T-helper 1 cell treated with Interleukin-12 subunit alpha and Interleukin-12 subunit beta and Interleukin-4 antibody, amounts not matched to agents 30 μg/mL and 1 μg/mL, for 36 hours (primary cell): ENCODE measurements at regions not wholly inside any gene's neighbourhood (a gene's known extent, or its start where the extent isn't known, plus 50 kb on each side); places are given as distances from the start of the nearest gene placed in this dataset.

Experiments
- H3K27ac Mint-ChIP-seq: one replicate; pipeline ENCODE4 v1.8.0; 2021; ENCODE audit warnings: mild to moderate bottlenecking, mixed read lengths
- H3K27me3 Mint-ChIP-seq: one replicate; pipeline ENCODE4 v1.8.0; 2021; ENCODE audit warnings: low read depth, mixed read lengths
- H3K36me3 Mint-ChIP-seq: one replicate; pipeline ENCODE4 v1.8.0; 2021; ENCODE audit warnings: low read depth, mixed read lengths
- H3K4me1 Mint-ChIP-seq: one replicate; pipeline ENCODE4 v1.8.0; 2021; ENCODE audit warnings: low read depth, mixed read lengths
- H3K4me3 Mint-ChIP-seq: one replicate; pipeline ENCODE4 v1.8.0; 2021; ENCODE audit warnings: mild to moderate bottlenecking, moderate library complexity, mixed read lengths
- H3K9me3 Mint-ChIP-seq: one replicate; pipeline ENCODE4 v1.8.0; 2021; ENCODE audit warnings: mixed read lengths

- H3K4me3 Mint-ChIP-seq = peak overlapping the region; percentile 86
- H3K4me1 Mint-ChIP-seq = peaks cover 14% of the 10 kb centered on the region
- peak overlapping the region; percentile 85 for H3K27ac Mint-ChIP-seq
- no peaks in the 10 kb centered on the region for H3K36me3 Mint-ChIP-seq
- H3K9me3 Mint-ChIP-seq = no peaks in the 10 kb centered on the region
- H3K27me3 Mint-ChIP-seq = peaks cover 20% of the 10 kb centered on the region
These were observed 85.9 kb upstream of the MKI67 start for GRCh38 chr10:128211953-128212727.

- H3K36me3 Mint-ChIP-seq = no peaks in the 10 kb centered on the region
- peaks cover 20% of the 10 kb centered on the region for H3K27me3 Mint-ChIP-seq
- H3K9me3 Mint-ChIP-seq = no peaks in the 10 kb centered on the region
- H3K4me3 Mint-ChIP-seq = no peak overlapping the region
- H3K4me1 Mint-ChIP-seq = peaks cover 14% of the 10 kb centered on the region
- no peak overlapping the region for H3K27ac Mint-ChIP-seq
These were observed 86.9 kb upstream of the MKI67 start for GRCh38 chr10:128213156-128213555.

GRCh38 chr10:128215733-128216132 is 89.5 kb upstream of the MKI67 start:
- Mint-ChIP-seq H3K36me3 (no peaks in the 10 kb centered on the region), H3K27ac (no peak overlapping the region), H3K4me3 (no peak overlapping the region), H3K9me3 (no peaks in the 10 kb centered on the region), H3K4me1 (peaks cover 18% of the 10 kb centered on the region), H3K27me3 (peaks cover 21% of the 10 kb centered on the region)

GRCh38 chr10:128217136-128217535 is 90.9 kb upstream of the MKI67 start:
- Mint-ChIP-seq H3K4me3 (no peak overlapping the region), H3K27ac (no peak overlapping the region), H3K36me3 (no peaks in the 10 kb centered on the region)

GRCh38 chr10:128218161-128218560 is 91.9 kb upstream of the MKI67 start:
- Mint-ChIP-seq H3K4me1 (peaks cover 15% of the 10 kb centered on the region), H3K4me3 (no peak overlapping the region), H3K27me3 (peaks cover 28% of the 10 kb centered on the region), H3K9me3 (no peaks in the 10 kb centered on the region), H3K27ac (no peak overlapping the region), H3K36me3 (no peaks in the 10 kb centered on the region)

More at GRCh38 chr10:128217136-128217535, 90.9 kb upstream of the MKI67 start:
- peaks cover 33% of the 10 kb centered on the region for H3K27me3 Mint-ChIP-seq
- H3K9me3 Mint-ChIP-seq = no peaks in the 10 kb centered on the region
- H3K4me1 Mint-ChIP-seq = peaks cover 20% of the 10 kb centered on the region

- Mint-ChIP-seq H3K4me1 (peaks cover 15% of the 10 kb centered on the region), H3K27me3 (peaks cover 29% of the 10 kb centered on the region), H3K36me3 (no peaks in the 10 kb centered on the region), H3K4me3 (no peak overlapping the region), H3K9me3 (no peaks in the 10 kb centered on the region), H3K27ac (no peak overlapping the region)
These were observed 93.1 kb upstream of the MKI67 start for GRCh38 chr10:128219295-128219694.

- H3K4me1 Mint-ChIP-seq = peaks cover 15% of the 10 kb centered on the region
- H3K9me3 Mint-ChIP-seq = peaks cover under 1% of the 10 kb centered on the region
- H3K27ac Mint-ChIP-seq = no peak overlapping the region
- no peaks in the 10 kb centered on the region for H3K36me3 Mint-ChIP-seq
- peaks cover 30% of the 10 kb centered on the region for H3K27me3 Mint-ChIP-seq
- H3K4me3 Mint-ChIP-seq = no peak overlapping the region
These were observed 93.8 kb upstream of the MKI67 start for GRCh38 chr10:128220021-128220420.

GRCh38 chr10:128221117-128221516 is 94.9 kb upstream of the MKI67 start:
- Mint-ChIP-seq H3K27ac (no peak overlapping the region), H3K4me3 (no peak overlapping the region), H3K4me1 (peaks cover 15% of the 10 kb centered on the region), H3K36me3 (no peaks in the 10 kb centered on the region), H3K27me3 (peaks cover 39% of the 10 kb centered on the region), H3K9me3 (peaks cover 7% of the 10 kb centered on the region)

GRCh38 chr10:128221807-128222206 is 95.6 kb upstream of the MKI67 start:
- peaks cover 46% of the 10 kb centered on the region for H3K27me3 Mint-ChIP-seq
- H3K9me3 Mint-ChIP-seq = peaks cover 7% of the 10 kb centered on the region
- H3K27ac Mint-ChIP-seq = no peak overlapping the region

GRCh38 chr10:128222332-128222849 is 96.2 kb upstream of the MKI67 start:
- peaks cover 7% of the 10 kb centered on the region for H3K9me3 Mint-ChIP-seq
- no peak overlapping the region for H3K4me3 Mint-ChIP-seq
- H3K4me1 Mint-ChIP-seq = peaks cover 13% of the 10 kb centered on the region
- peaks cover 46% of the 10 kb centered on the region for H3K27me3 Mint-ChIP-seq
- no peak overlapping the region for H3K27ac Mint-ChIP-seq
- no peaks in the 10 kb centered on the region for H3K36me3 Mint-ChIP-seq

More at GRCh38 chr10:128221807-128222206, 95.6 kb upstream of the MKI67 start:
- Mint-ChIP-seq H3K4me1 (peaks cover 15% of the 10 kb centered on the region), H3K36me3 (no peaks in the 10 kb centered on the region), H3K4me3 (no peak overlapping the region)

- Mint-ChIP-seq H3K27me3 (peaks cover 25% of the 10 kb centered on the region), H3K36me3 (peaks cover 5% of the 10 kb centered on the region), H3K9me3 (peaks cover 23% of the 10 kb centered on the region), H3K4me3 (no peak overlapping the region), H3K27ac (no peak overlapping the region), H3K4me1 (no peaks in the 10 kb centered on the region)
These were observed 104.2 kb upstream of the MKI67 start for GRCh38 chr10:128230401-128230800.

- Mint-ChIP-seq H3K4me3 (no peak overlapping the region), H3K36me3 (peaks cover 5% of the 10 kb centered on the region), H3K4me1 (no peaks in the 10 kb centered on the region), H3K27me3 (peaks cover 6% of the 10 kb centered on the region), H3K9me3 (peaks cover 20% of the 10 kb centered on the region), H3K27ac (no peak overlapping the region)
These were observed 107.2 kb upstream of the MKI67 start for GRCh38 chr10:128233422-128233821.

- peaks cover 5% of the 10 kb centered on the region for H3K36me3 Mint-ChIP-seq
- no peaks in the 10 kb centered on the region for H3K4me1 Mint-ChIP-seq
- peaks cover 6% of the 10 kb centered on the region for H3K27me3 Mint-ChIP-seq
- peaks cover 20% of the 10 kb centered on the region for H3K9me3 Mint-ChIP-seq
- H3K4me3 Mint-ChIP-seq = no peak overlapping the region
- H3K27ac Mint-ChIP-seq = no peak overlapping the region
These were observed 111.5 kb upstream of the MKI67 start for GRCh38 chr10:128237710-128238109.

- H3K4me3 Mint-ChIP-seq = no peak overlapping the region
- no peaks in the 10 kb centered on the region for H3K4me1 Mint-ChIP-seq
- H3K27me3 Mint-ChIP-seq = peaks cover 6% of the 10 kb centered on the region
- H3K36me3 Mint-ChIP-seq = no peaks in the 10 kb centered on the region
- H3K9me3 Mint-ChIP-seq = no peaks in the 10 kb centered on the region
- H3K27ac Mint-ChIP-seq = no peak overlapping the region
These were observed 114.8 kb upstream of the MKI67 start for GRCh38 chr10:128241023-128241422.

GRCh38 chr10:128242641-128243040 is 116.4 kb upstream of the MKI67 start:
- H3K27ac Mint-ChIP-seq = no peak overlapping the region
- no peak overlapping the region for H3K4me3 Mint-ChIP-seq
- no peaks in the 10 kb centered on the region for H3K4me1 Mint-ChIP-seq
- no peaks in the 10 kb centered on the region for H3K36me3 Mint-ChIP-seq
- peaks cover 6% of the 10 kb centered on the region for H3K27me3 Mint-ChIP-seq
- no peaks in the 10 kb centered on the region for H3K9me3 Mint-ChIP-seq
